Pancreas (tissue), 10 donors: ENCODE measurements at regions not wholly inside any gene's neighbourhood (a gene's known extent, or its start where the extent isn't known, plus 50 kb on each side); places are given as distances from the start of the nearest gene placed in this dataset.

ENCODE experiments used
- ATAC-seq, 4 donors: fragments of 200-7000 bp; cut with Tn5 transposase; one replicate each; pipeline versions ENCODE4 v1.8.0 to v1.9.1; 2020; ENCODE audit warnings: mild to moderate bottlenecking in 4 of 4, moderate library complexity in 4 of 4
- DNase-seq, 6 donors: peaks; one replicate each; pipeline ENCODE4 v3.0.0-alpha.2; 2020
- FAIRE-seq: peaks from 2 replicates; lab custom pipeline; 2012; peaks lifted over from hg19 to GRCh38; lab: Jason Lieb, UNC
- H3K27ac ChIP-seq, 4 donors: fragments of 200-600 bp; sonication (generic); 1 replicate in 3 of 4; 2 replicates in 1 of 4; pipeline versions ENCODE4 v1.5.0 to v1.8.0; 2020
- H3K27me3 ChIP-seq, 4 donors: fragments of 200-600 bp; one replicate each; pipeline ENCODE4 v1.8.0; 2021
- H3K36me3 ChIP-seq, 3 donors: fragments of 200-600 bp; sonication (generic) in 1 of 3; one replicate each; pipeline versions ENCODE4 v1.5.0 to v1.8.0; 2020 to 2021
- H3K4me1 ChIP-seq, 3 donors: fragments of 200-600 bp; one replicate each; pipeline ENCODE4 v1.8.0; 2021
- H3K4me3 ChIP-seq, 4 donors: fragments of 200-600 bp; sonication (generic) in 2 of 4; one replicate each; pipeline versions ENCODE4 v1.5.0 to v1.8.0; 2020 to 2021
- H3K9me3 ChIP-seq, 4 donors: fragments of 200-600 bp; one replicate each; pipeline ENCODE4 v1.8.0; 2021
- WGBS, 2 donors: extraction: QIAGEN DNeasy Blood & Tissue Kit; methylation state at CpG; one replicate each; pipeline ENCODE4 v1.1.7; 2013; 5-methylcytosine and 5-hydroxymethylcytosine counted together
- intact Hi-C, 3 donors: fragments of 100-400 bp; cut with DNase I; formaldehyde crosslinking; loops; one replicate each; pipeline versions ENCODE4 v1.11.1 to v1.14.2; 2022
- TF ChIP-seq, protein P1 (sequence below), 4 donors: fragments of 200-600 bp; sonication (generic) in 3 of 4; IDR thresholded peaks; one replicate each; pipeline versions ENCODE4 v1.5.0 to v1.8.0; 2021; ENCODE audit warnings: antibody characterized with exemption in 4 of 4
- donor health status: healthy with polysubstance abuse.
- donor health status: DM: no; HTN: no; CAD: no; lungs with moderate emphysema.
- donor health status: DM: no; HTN: no; CAD: no.
- donor health status: control.
- donor health status: control.
- donor health status: Bipolar disorder and iron deficiency.
- donor health status: DM: yes; HTN: yes; CAD: no.
- donor health status: DM: no; HTN: no; CAD: no.
- donor health status: DM: no; HTN: no; CAD: no.
- donor health status: DM: yes; HTN: yes; CAD: no.

DNA sequence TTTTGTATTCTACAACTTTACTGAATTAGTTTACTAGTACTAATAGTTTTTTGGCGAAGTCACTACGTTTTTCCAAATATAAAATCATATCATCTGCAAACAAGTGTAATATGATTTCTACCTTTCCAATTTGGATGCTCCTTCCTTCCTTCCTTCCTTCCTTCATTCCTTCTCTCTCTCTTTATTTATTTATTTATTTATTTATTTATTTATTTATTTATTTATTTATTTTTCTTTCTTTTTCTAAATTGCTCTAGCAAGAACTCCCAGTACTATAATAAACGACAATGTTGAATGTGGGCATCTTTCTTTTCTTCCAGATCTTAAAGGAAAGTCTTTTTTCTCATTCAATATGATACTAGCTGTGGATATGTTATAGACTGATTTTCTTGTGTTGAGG is 656.0 kb upstream of the LUZP2 start:
- Histone ChIP-seq H3K27ac (no peak overlapping the region), H3K9me3 (no peaks in the 10 kb centered on the region), H3K4me1 (no peaks in the 10 kb centered on the region), H3K27me3 (no peaks in the 10 kb centered on the region), H3K36me3 (no peaks in the 10 kb centered on the region), H3K4me3 (no peak overlapping the region)
- 82 to 89% methylated on average over 3 of the region's 3 CpGs for WGBS, 2 donors
- DNase-seq (no peak), ATAC-seq (no peak), FAIRE-seq (no peak)
- TF ChIP-seq, protein P1, sequence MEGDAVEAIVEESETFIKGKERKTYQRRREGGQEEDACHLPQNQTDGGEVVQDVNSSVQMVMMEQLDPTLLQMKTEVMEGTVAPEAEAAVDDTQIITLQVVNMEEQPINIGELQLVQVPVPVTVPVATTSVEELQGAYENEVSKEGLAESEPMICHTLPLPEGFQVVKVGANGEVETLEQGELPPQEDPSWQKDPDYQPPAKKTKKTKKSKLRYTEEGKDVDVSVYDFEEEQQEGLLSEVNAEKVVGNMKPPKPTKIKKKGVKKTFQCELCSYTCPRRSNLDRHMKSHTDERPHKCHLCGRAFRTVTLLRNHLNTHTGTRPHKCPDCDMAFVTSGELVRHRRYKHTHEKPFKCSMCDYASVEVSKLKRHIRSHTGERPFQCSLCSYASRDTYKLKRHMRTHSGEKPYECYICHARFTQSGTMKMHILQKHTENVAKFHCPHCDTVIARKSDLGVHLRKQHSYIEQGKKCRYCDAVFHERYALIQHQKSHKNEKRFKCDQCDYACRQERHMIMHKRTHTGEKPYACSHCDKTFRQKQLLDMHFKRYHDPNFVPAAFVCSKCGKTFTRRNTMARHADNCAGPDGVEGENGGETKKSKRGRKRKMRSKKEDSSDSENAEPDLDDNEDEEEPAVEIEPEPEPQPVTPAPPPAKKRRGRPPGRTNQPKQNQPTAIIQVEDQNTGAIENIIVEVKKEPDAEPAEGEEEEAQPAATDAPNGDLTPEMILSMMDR (IDR thresholded peaks at IDR 0.05), result no peak
- intact Hi-C loops, result no loop called here

GRCh38 chr11:23846902-23847422 is 649.9 kb upstream of the LUZP2 start:
- 73 to 74% methylated on average over 5 of the region's 5 CpGs for WGBS, 2 donors
- ATAC-seq (no peak), DNase-seq (no peak), FAIRE-seq (no peak)
- intact Hi-C loops, result no loop called here
- Histone ChIP-seq H3K4me3 (no peak overlapping the region), H3K9me3 (no peaks in the 10 kb centered on the region), H3K27me3 (no peaks in the 10 kb centered on the region), H3K27ac (no peak overlapping the region), H3K36me3 (no peaks in the 10 kb centered on the region), H3K4me1 (no peaks in the 10 kb centered on the region)
- TF ChIP-seq, protein P1 (IDR thresholded peaks at IDR 0.05), result no peak

DNA sequence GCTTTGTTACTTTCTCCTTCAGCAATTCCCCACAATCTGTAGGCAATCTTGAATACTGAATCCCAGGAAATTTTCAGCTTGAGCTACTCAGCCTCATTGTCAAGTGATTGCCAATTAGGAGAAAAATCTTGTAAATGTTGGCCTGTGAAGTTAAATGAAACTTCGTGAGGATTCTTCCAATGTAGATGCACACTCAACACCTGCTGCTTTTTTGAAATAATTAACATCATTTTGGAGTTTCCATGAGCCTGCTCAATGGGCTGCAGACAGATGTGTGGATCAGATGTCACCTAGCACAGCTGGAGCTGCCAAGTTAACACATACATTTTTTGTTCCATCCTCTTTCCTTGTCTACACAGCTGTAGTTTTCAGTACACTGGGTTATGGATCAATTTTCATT is 645.6 kb upstream of the LUZP2 start:
- Histone ChIP-seq H3K36me3 (no peaks in the 10 kb centered on the region), H3K4me3 (no peak overlapping the region), H3K27ac (no peak overlapping the region), H3K4me1 (no peaks in the 10 kb centered on the region), H3K9me3 (no peaks in the 10 kb centered on the region), H3K27me3 (no peaks in the 10 kb centered on the region)
- WGBS, 2 donors, result 58 to 68% methylated on average over 1 of the region's 1 CpG
- intact Hi-C loops, result no loop called here
- TF ChIP-seq, protein P1 (IDR thresholded peaks at IDR 0.05), result no peak
- DNase-seq (no peak), FAIRE-seq (no peak), ATAC-seq (no peak)

DNA sequence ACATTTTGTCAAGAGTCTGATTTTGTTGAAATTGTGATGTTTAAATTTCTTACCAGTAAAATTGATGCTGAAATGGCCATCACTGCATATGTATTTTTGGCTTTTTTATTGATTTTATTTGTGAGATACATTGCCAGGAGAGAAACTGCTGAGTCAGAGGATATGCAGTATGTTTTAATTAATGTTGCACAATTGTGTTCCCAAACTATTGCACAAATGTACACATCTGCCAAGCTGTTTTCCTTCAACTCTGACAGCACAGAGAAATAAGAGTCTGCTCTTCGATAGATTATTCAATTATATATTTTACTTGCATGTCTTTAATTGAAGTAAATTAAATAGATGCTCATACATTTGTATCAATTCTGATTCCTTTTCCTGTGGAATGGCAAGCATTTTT is 640.2 kb upstream of the LUZP2 start:
- Histone ChIP-seq H3K36me3 (no peaks in the 10 kb centered on the region), H3K4me1 (no peaks in the 10 kb centered on the region), H3K4me3 (no peak overlapping the region), H3K9me3 (no peaks in the 10 kb centered on the region), H3K27ac (no peak overlapping the region), H3K27me3 (no peaks in the 10 kb centered on the region)
- FAIRE-seq, result no peak
- intact Hi-C loops, result no loop called here
- TF ChIP-seq, protein P1 (IDR thresholded peaks at IDR 0.05), result no peak
- ATAC-seq, result no peak
- WGBS, 2 donors, result 66 to 69% methylated on average over 1 of the region's 1 CpG
- no peak for DNase-seq

DNA sequence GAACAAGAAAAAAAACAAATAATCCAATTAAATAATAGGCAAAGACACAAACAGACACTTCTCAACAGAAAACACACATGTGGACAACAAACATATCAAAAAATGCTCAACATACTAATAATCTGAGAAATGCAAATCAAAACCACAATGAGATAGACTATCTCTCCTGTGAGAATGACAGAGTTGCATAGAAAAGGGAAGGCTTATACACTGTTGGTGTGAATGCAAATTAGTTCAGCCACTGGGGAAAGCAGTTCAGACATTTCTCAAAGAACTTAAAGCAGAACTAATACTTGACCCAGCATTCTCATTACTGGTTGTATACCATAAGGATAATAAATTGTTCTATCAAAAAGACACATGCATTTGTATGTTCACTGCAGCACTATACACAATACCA is 637.8 kb upstream of the LUZP2 start:
- DNase-seq (no peak), ATAC-seq (no peak), FAIRE-seq (no peak)
- H3K4me1 ChIP-seq, result no peaks in the 10 kb centered on the region
- H3K27me3 ChIP-seq, result no peaks in the 10 kb centered on the region
- no peak overlapping the region for H3K4me3 ChIP-seq
- no peak overlapping the region for H3K27ac ChIP-seq
- no peaks in the 10 kb centered on the region for H3K9me3 ChIP-seq
- intact Hi-C loops, result no loop called here
- no peaks in the 10 kb centered on the region for H3K36me3 ChIP-seq
- TF ChIP-seq, protein P1 (IDR thresholded peaks at IDR 0.05), result no peak
